Mesendoderm (in vitro differentiated cells): ENCODE measurements at regions not wholly inside any gene's neighbourhood (a gene's known extent, or its start where the extent isn't known, plus 50 kb on each side); places are given as distances from the start of the nearest gene placed in this dataset.

ENCODE experiments used
- DNase-seq: peaks from one replicate; pipeline ENCODE4 v3.0.0; 2013
- H2AK5ac ChIP-seq: 2 replicates; pipeline ENCODE4 v1.6.1; 2013; ENCODE audit warnings: low read length, inconsistent platforms
- H2BK120ac ChIP-seq: 2 replicates; pipeline ENCODE4 v1.6.1; 2013; ENCODE audit warnings: low read depth, mild to moderate bottlenecking, low read length, moderate library complexity, mixed read lengths
- H2BK15ac ChIP-seq: replicated peaks from 2 replicates; pipeline ENCODE4 v1.6.1; 2013; ENCODE audit warnings: low read depth, mild to moderate bottlenecking, moderate library complexity
- H2BK5ac ChIP-seq: 2 replicates; pipeline ENCODE4 v1.6.1; 2013; ENCODE audit warnings: low read length, inconsistent platforms
- H3K18ac ChIP-seq: 2 replicates; pipeline ENCODE4 v1.6.1; 2013; ENCODE audit warnings: mild to moderate bottlenecking, low read length, mixed read lengths
- H3K23ac ChIP-seq: one replicate; pipeline ENCODE4 v1.6.1; 2013; ENCODE audit warnings: low read length
- H3K27ac ChIP-seq: 2 replicates; pipeline ENCODE4 v1.5.1; 2013; ENCODE audit warnings: low read depth, mild to moderate bottlenecking, inconsistent platforms, low read length, moderate library complexity
- H3K27me3 ChIP-seq: 2 replicates; pipeline ENCODE4 v1.6.1; 2013; ENCODE audit warnings: low read length, control low read depth, mild to moderate bottlenecking, inconsistent platforms; ENCODE audit not compliant: insufficient read depth, poor library complexity
- H3K36me3 ChIP-seq: 2 replicates; pipeline ENCODE4 v1.6.1; 2013; ENCODE audit warnings: low read length, inconsistent platforms; ENCODE audit not compliant: control insufficient read depth, insufficient read depth
- H3K4ac ChIP-seq: one replicate; pipeline ENCODE4 v1.6.1; 2013; ENCODE audit warnings: low read depth, mild to moderate bottlenecking, low read length, moderate library complexity
- H3K4me1 ChIP-seq: 2 replicates; pipeline ENCODE4 v1.6.1; 2013; ENCODE audit warnings: low read depth, low read length, inconsistent platforms; ENCODE audit not compliant: control insufficient read depth
- H3K4me2 ChIP-seq: 2 replicates; pipeline ENCODE4 v1.6.1; 2013; ENCODE audit warnings: low read length
- H3K4me3 ChIP-seq: 2 replicates; pipeline ENCODE4 v1.5.1; 2013; ENCODE audit warnings: mild to moderate bottlenecking, low read length
- H3K56ac ChIP-seq: one replicate; pipeline ENCODE4 v1.6.1; 2013; ENCODE audit warnings: low read length
- H3K79me1 ChIP-seq: 2 replicates; pipeline ENCODE4 v1.6.1; 2013; ENCODE audit warnings: low read length, inconsistent platforms
- H3K79me2 ChIP-seq: 2 replicates; pipeline ENCODE4 v1.6.1; 2013; ENCODE audit warnings: mild to moderate bottlenecking, low read length; ENCODE audit not compliant: control insufficient read depth, insufficient read depth
- H3K9ac ChIP-seq: 2 replicates; pipeline ENCODE4 v1.6.1; 2013; ENCODE audit warnings: low read length, inconsistent platforms
- H4K5ac ChIP-seq: one replicate; pipeline ENCODE4 v1.6.1; 2013; ENCODE audit warnings: low read length
- H4K8ac ChIP-seq: one replicate; pipeline ENCODE4 v1.6.1; 2013; ENCODE audit warnings: low read depth, mild to moderate bottlenecking, control low read depth, low read length, moderate library complexity
- WGBS: extraction: QIAGEN DNeasy Blood & Tissue Kit; methylation state at CpG from one replicate; pipeline ENCODE4 v1.1.7; 2013; ENCODE audit warnings: low lambda C conversion rate, missing lambda C conversion rate; ENCODE audit not compliant: insufficient coverage; ENCODE audit errors: extremely low coverage; 5-methylcytosine and 5-hydroxymethylcytosine counted together

DNA sequence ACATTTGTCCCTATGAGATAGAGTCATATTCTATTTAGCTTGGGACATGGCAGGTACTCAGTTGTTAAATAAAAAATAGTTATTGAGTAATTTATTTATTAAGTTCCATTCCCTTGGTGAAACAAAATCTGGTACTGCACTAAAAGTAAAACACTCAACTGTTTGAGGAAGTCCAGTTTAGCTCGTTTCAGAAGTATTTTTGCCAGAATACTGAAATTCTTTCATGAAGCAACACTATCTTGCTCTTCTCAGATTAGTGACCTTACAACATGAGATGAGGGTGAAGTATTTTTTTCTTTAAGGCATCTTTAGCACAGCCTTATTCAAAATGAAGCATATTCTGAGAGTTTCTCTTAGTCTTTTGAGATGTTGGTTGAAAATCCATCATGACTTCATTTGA, 106.0 kb downstream of the ZNF365 start:
- no peak overlapping the region for H3K27ac ChIP-seq
- H3K4me3 ChIP-seq: no peak overlapping the region
- no peak overlapping the region for H2BK15ac ChIP-seq
- H4K5ac ChIP-seq: no peak overlapping the region
- H4K8ac ChIP-seq: no peak overlapping the region
- H3K79me1 ChIP-seq: no peaks in the 10 kb centered on the region
- WGBS: no CpG with 5 or more reads among the region's 1 CpG
- H2BK120ac ChIP-seq: no peak overlapping the region
- no peak overlapping the region for H3K4me2 ChIP-seq
- DNase-seq: no peak
- H3K18ac ChIP-seq: no peak overlapping the region
- no peak overlapping the region for H3K9ac ChIP-seq
- no peaks in the 10 kb centered on the region for H3K79me2 ChIP-seq
- no peak overlapping the region for H2AK5ac ChIP-seq
- no peak overlapping the region for H3K56ac ChIP-seq
- H2BK5ac ChIP-seq: no peak overlapping the region
- H3K27me3 ChIP-seq: no peaks in the 10 kb centered on the region
- no peak overlapping the region for H3K4ac ChIP-seq
- no peaks in the 10 kb centered on the region for H3K36me3 ChIP-seq
- no peak overlapping the region for H3K23ac ChIP-seq
- H3K4me1 ChIP-seq: no peaks in the 10 kb centered on the region

DNA sequence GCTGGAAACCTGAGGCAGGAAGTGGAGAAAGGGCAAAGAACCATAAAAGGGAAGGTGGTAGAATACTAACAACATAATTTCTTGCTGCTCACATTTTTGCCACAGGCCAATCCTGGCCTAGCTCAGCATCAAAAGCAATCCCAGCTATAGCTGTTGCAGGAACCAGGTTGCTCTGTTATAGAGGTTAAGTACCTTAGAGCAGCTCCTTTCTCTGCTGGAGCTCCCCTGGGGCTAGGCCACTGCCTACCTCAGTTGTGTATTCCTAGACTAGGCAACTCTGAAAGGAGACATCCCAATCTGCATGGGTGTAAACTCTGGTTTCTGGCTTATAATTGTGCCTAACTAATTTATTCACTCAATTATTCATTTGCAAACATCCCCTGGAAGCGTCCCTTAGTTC, 108.4 kb downstream of the ZNF365 start:
- H2BK120ac ChIP-seq: no peak overlapping the region
- DNase-seq: no peak
- H3K79me1 ChIP-seq: no peaks in the 10 kb centered on the region
- H2BK5ac ChIP-seq: no peak overlapping the region
- H2BK15ac ChIP-seq: no peak overlapping the region
- H4K8ac ChIP-seq: no peak overlapping the region
- H3K23ac ChIP-seq: no peak overlapping the region
- H3K79me2 ChIP-seq: no peaks in the 10 kb centered on the region
- WGBS: no CpG with 5 or more reads among the region's 1 CpG
- H3K56ac ChIP-seq: no peak overlapping the region
- H3K4me2 ChIP-seq: no peak overlapping the region
- no peak overlapping the region for H2AK5ac ChIP-seq
- no peak overlapping the region for H3K18ac ChIP-seq
- no peaks in the 10 kb centered on the region for H3K27me3 ChIP-seq
- H3K4me3 ChIP-seq: no peak overlapping the region
- H3K27ac ChIP-seq: no peak overlapping the region
- no peak overlapping the region for H4K5ac ChIP-seq
- no peaks in the 10 kb centered on the region for H3K36me3 ChIP-seq
- H3K4ac ChIP-seq: no peak overlapping the region
- H3K9ac ChIP-seq: no peak overlapping the region
- H3K4me1 ChIP-seq: no peaks in the 10 kb centered on the region

DNA sequence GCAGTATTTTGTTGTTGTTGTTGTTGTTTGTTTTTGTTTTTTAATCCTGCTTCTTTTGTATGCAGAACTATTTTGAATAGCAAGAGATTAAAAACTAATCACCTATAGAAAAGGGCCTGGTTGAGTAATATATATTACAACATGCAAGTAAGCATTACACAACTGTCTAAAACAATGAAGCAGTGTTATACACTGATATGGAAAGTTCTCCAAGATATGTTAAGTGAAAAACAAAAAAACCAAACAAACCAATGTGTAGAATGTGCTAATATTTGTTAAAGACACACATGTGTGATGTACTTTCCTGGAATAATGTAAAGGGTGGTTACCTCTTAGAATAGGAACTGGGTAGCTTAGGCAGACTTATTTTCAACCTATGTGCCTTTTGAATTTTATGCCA, 117.4 kb downstream of the ZNF365 start:
- no peak overlapping the region for H2BK120ac ChIP-seq
- no peak overlapping the region for H3K18ac ChIP-seq
- no peak overlapping the region for H3K23ac ChIP-seq
- no peak overlapping the region for H3K27ac ChIP-seq
- H3K27me3 ChIP-seq: no peaks in the 10 kb centered on the region
- DNase-seq: no peak
- no peaks in the 10 kb centered on the region for H3K79me2 ChIP-seq
- H2AK5ac ChIP-seq: no peak overlapping the region
- no peak overlapping the region for H3K56ac ChIP-seq
- no peak overlapping the region for H4K8ac ChIP-seq
- no peak overlapping the region for H4K5ac ChIP-seq
- H3K79me1 ChIP-seq: no peaks in the 10 kb centered on the region
- H2BK15ac ChIP-seq: no peak overlapping the region
- H3K4me2 ChIP-seq: no peak overlapping the region
- no peak overlapping the region for H3K4ac ChIP-seq
- H2BK5ac ChIP-seq: no peak overlapping the region
- no peaks in the 10 kb centered on the region for H3K36me3 ChIP-seq
- H3K4me3 ChIP-seq: no peak overlapping the region
- no peak overlapping the region for H3K9ac ChIP-seq
- no peaks in the 10 kb centered on the region for H3K4me1 ChIP-seq

DNA sequence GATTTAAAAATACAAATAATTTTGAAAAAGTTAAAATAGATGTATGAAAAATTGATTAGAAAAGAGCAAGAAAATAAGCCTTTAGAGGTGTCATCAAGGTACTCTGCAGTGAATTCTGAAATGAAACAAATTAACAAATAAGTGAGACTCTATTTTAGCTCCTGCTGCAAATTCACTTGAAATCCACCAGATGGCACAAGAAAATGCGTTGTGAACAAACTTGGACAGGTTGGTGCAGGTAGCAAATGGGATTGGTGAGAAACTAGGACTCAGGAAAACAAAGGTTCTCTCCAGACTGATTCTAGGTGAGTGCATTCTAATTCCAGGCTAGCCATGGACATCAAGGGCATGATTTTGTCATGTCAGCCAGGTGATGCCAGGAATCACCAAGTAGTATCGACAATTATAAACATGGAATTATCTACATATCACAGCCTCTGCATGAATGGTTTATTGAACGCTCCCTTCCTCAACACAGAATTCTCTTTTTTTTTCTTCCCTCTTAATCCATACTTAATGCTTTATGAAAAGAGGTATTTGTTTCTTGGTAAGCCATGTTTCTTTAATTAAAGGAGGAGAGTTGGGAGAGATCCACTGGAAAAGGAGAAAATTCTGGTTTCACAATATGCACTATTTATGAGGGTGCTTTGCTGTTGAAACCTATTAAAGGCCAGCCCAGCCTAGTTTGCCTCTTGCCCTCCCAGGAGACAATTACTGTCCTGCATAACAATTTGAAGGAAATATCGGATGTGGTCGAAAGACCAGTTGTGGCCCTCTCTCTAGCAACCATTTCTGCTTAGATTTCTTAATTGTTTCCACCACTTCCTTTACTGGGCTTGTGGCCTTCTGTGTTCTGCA, 118.1 kb downstream of the ZNF365 start:
- no peaks in the 10 kb centered on the region for H3K27me3 ChIP-seq
- H3K4me2 ChIP-seq: no peak overlapping the region
- H2BK5ac ChIP-seq: no peak overlapping the region
- H3K36me3 ChIP-seq: no peaks in the 10 kb centered on the region
- no peak overlapping the region for H4K8ac ChIP-seq
- H4K5ac ChIP-seq: no peak overlapping the region
- no peak overlapping the region for H2BK120ac ChIP-seq
- no peak overlapping the region for H3K4ac ChIP-seq
- no peak overlapping the region for H3K18ac ChIP-seq
- H3K4me3 ChIP-seq: no peak overlapping the region
- no peak overlapping the region for H2BK15ac ChIP-seq
- H3K23ac ChIP-seq: no peak overlapping the region
- no peak overlapping the region for H3K56ac ChIP-seq
- no peak overlapping the region for H3K9ac ChIP-seq
- H3K79me1 ChIP-seq: no peaks in the 10 kb centered on the region
- WGBS: no CpG with 5 or more reads among the region's 5 CpGs
- H3K27ac ChIP-seq: no peak overlapping the region
- no peaks in the 10 kb centered on the region for H3K79me2 ChIP-seq
- no peaks in the 10 kb centered on the region for H3K4me1 ChIP-seq
- peak; percentile 65 for DNase-seq
- H2AK5ac ChIP-seq: no peak overlapping the region

GRCh38 chr10:62492870-62493180, 118.7 kb downstream of the ZNF365 start:
- no peak overlapping the region for H3K18ac ChIP-seq
- no peak overlapping the region for H2BK15ac ChIP-seq
- no peak overlapping the region for H3K27ac ChIP-seq
- H3K79me1 ChIP-seq: no peaks in the 10 kb centered on the region
- no peak for DNase-seq
- H3K9ac ChIP-seq: no peak overlapping the region
- no peak overlapping the region for H2BK120ac ChIP-seq
- H3K4me1 ChIP-seq: no peaks in the 10 kb centered on the region
- no peak overlapping the region for H3K4ac ChIP-seq
- H3K36me3 ChIP-seq: no peaks in the 10 kb centered on the region
- no peak overlapping the region for H2AK5ac ChIP-seq
- H3K56ac ChIP-seq: no peak overlapping the region
- H2BK5ac ChIP-seq: no peak overlapping the region
- H3K27me3 ChIP-seq: no peaks in the 10 kb centered on the region
- no peak overlapping the region for H3K4me2 ChIP-seq
- no peak overlapping the region for H4K5ac ChIP-seq
- H3K79me2 ChIP-seq: no peaks in the 10 kb centered on the region
- H3K23ac ChIP-seq: no peak overlapping the region
- no CpG with 5 or more reads among the region's 3 CpGs for WGBS
- no peak overlapping the region for H4K8ac ChIP-seq
- H3K4me3 ChIP-seq: no peak overlapping the region

DNA sequence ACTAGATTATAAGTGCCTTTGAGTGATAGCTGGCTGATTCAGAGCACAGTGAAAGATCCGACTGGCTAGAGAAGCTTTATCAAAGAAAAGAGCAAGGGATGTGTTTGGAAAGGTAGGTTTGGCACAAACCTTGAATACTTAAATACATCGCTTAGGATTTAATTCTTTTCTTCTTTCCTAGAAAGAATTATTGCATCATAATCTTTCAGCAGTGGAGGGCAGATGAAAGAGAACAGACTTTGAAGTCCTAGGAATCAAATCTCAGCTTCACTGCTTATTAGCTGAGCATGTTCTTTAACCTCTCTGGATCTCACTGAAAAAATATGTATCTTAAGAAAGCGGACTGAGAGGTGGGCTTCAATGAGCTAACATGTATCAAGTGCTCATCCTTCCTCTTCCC, 122.8 kb downstream of the ZNF365 start:
- no peaks in the 10 kb centered on the region for H3K27me3 ChIP-seq
- H2BK15ac ChIP-seq: no peak overlapping the region
- DNase-seq: no peak
- no peak overlapping the region for H3K4me2 ChIP-seq
- no peak overlapping the region for H2AK5ac ChIP-seq
- H3K9ac ChIP-seq: no peak overlapping the region
- no peak overlapping the region for H3K4me3 ChIP-seq
- no CpG with 5 or more reads among the region's 3 CpGs for WGBS
- H3K79me2 ChIP-seq: no peaks in the 10 kb centered on the region
- no peaks in the 10 kb centered on the region for H3K4me1 ChIP-seq
- H2BK5ac ChIP-seq: no peak overlapping the region
- H3K23ac ChIP-seq: no peak overlapping the region
- H4K5ac ChIP-seq: no peak overlapping the region
- no peak overlapping the region for H3K56ac ChIP-seq
- no peak overlapping the region for H2BK120ac ChIP-seq
- no peak overlapping the region for H3K4ac ChIP-seq
- H3K36me3 ChIP-seq: no peaks in the 10 kb centered on the region
- H3K18ac ChIP-seq: no peak overlapping the region
- no peaks in the 10 kb centered on the region for H3K79me1 ChIP-seq
- no peak overlapping the region for H4K8ac ChIP-seq
- H3K27ac ChIP-seq: no peak overlapping the region
